ENCODE measurements at regions not wholly inside any gene's neighbourhood (a gene's known extent, or its start where the extent isn't known, plus 50 kb on each side); places are given as distances from the start of the nearest gene placed in this dataset.
A peak's percentile ranks its signal among the peaks of the same experiment; 100 is the strongest.

DNA sequence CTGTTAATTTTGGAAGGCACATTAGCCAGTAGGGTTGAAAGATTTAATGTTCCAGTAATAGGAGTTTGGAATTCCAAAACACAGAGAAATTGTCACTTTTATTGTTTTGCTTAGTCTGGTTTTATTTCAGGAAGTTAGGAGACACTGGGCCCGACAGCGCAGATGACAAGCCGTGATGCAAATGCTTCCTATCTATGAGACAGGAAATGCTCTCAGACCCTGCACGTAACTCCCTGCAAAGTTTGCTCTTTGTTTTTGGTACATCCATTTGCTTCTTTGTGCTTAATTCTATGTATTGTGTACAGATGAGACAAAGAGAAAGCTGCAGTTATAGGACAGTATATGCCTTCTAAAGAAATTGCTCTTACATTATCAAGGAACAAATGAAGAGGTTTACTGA, 201.6 kb upstream of the SGK1 start:
- no peaks in the 10 kb centered on the region for H3K79me2 ChIP-seq (ENCODE audit: low read depth)
- peaks cover 19% of the 10 kb centered on the region for H3K4me1 Mint-ChIP-seq
- H3K4me3 Mint-ChIP-seq, result no peak overlapping the region
- H3K9ac ChIP-seq, result no peak overlapping the region
- H3K27me3 Mint-ChIP-seq (ENCODE audit: insufficient read depth, low read depth), result peaks cover 7% of the 10 kb centered on the region
- no peaks in the 10 kb centered on the region for H4K20me1 ChIP-seq (ENCODE audit: low read depth)
- H3K4me1 ChIP-seq, result no peaks in the 10 kb centered on the region
- H3F3A ChIP-seq (ENCODE audit: low read depth), result no peaks in the 10 kb centered on the region
- H3K27ac Mint-ChIP-seq, result no peak overlapping the region
- no peaks in the 10 kb centered on the region for H3K9me3 Mint-ChIP-seq
- no peak for TF ChIP-seq EZH2phosphoT487 (IDR thresholded peaks at IDR 0.05)
- TF ChIP-seq CTCF (IDR thresholded peaks at IDR 0.05), result no peak
- TF ChIP-seq EZH2 (IDR thresholded peaks at IDR 0.05), result no peak
- H3K27ac ChIP-seq, result no peak overlapping the region
- H3K4me2 ChIP-seq, result no peak overlapping the region
- H3K4me3 ChIP-seq, result no peak overlapping the region
- no peaks in the 10 kb centered on the region for H3K9me3 ChIP-seq (ENCODE audit: low read depth)
- H3K27me3 ChIP-seq, result no peaks in the 10 kb centered on the region
- no peaks in the 10 kb centered on the region for H3K36me3 Mint-ChIP-seq
- H2AFZ ChIP-seq (replicated peaks), result no peak overlapping the region
- no peak for DNase-seq (ENCODE audit: low spot score)
- H3K36me3 ChIP-seq, result no peaks in the 10 kb centered on the region

DNA sequence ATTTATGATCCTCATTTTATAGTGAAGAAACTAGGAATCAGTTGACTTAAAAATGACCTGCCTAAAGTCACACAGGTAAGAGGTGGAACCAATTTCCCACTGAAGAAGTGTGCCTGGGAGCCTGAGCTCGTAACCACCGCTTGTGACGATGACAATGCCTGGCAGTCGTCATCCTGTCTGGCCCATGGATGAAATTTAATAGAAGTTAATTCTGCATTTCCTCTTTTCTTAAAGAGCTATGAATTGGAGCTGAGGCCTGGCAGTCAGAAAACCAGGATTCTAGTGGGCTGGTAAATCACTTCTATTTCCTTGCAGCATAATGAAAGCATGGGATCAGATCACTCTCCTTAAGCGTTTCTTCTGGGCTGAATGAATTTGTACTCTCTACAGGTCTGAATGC, 200.0 kb upstream of the SGK1 start:
- TF ChIP-seq EZH2 (IDR thresholded peaks at IDR 0.05), result no peak
- H2AFZ ChIP-seq (replicated peaks), result no peak overlapping the region
- Mint-ChIP-seq H3K36me3 (no peaks in the 10 kb centered on the region), H3K27ac (no peak overlapping the region), H3K27me3 (ENCODE audit: insufficient read depth, low read depth) (peaks cover 7% of the 10 kb centered on the region), H3K4me3 (no peak overlapping the region), H3K4me1 (peaks cover 19% of the 10 kb centered on the region), H3K9me3 (no peaks in the 10 kb centered on the region)
- H3K79me2 ChIP-seq (ENCODE audit: low read depth), result no peaks in the 10 kb centered on the region
- no peaks in the 10 kb centered on the region for H3K36me3 ChIP-seq
- DNase-seq (ENCODE audit: low spot score), result no peak
- no peak overlapping the region for H3K27ac ChIP-seq
- no peaks in the 10 kb centered on the region for H4K20me1 ChIP-seq (ENCODE audit: low read depth)
- H3K4me1 ChIP-seq, result no peaks in the 10 kb centered on the region
- no peak overlapping the region for H3K9ac ChIP-seq
- H3K9me3 ChIP-seq (ENCODE audit: low read depth), result no peaks in the 10 kb centered on the region
- no peaks in the 10 kb centered on the region for H3F3A ChIP-seq (ENCODE audit: low read depth)
- no peak overlapping the region for H3K4me3 ChIP-seq
- no peak overlapping the region for H3K4me2 ChIP-seq
- H3K27me3 ChIP-seq, result no peaks in the 10 kb centered on the region

GRCh38 chr6:134517145-134517658, 199.3 kb upstream of the SGK1 start:
- Mint-ChIP-seq H3K36me3 (no peaks in the 10 kb centered on the region), H3K27ac (no peak overlapping the region), H3K4me3 (no peak overlapping the region), H3K27me3 (ENCODE audit: insufficient read depth, low read depth) (peaks cover 7% of the 10 kb centered on the region), H3K9me3 (no peaks in the 10 kb centered on the region), H3K4me1 (peaks cover 19% of the 10 kb centered on the region)
- H3K79me2 ChIP-seq (ENCODE audit: low read depth), result no peaks in the 10 kb centered on the region
- no peaks in the 10 kb centered on the region for H3K36me3 ChIP-seq
- no peaks in the 10 kb centered on the region for H4K20me1 ChIP-seq (ENCODE audit: low read depth)
- no peaks in the 10 kb centered on the region for H3K27me3 ChIP-seq
- H3F3A ChIP-seq (ENCODE audit: low read depth), result no peaks in the 10 kb centered on the region
- no peaks in the 10 kb centered on the region for H3K9me3 ChIP-seq (ENCODE audit: low read depth)
- DNase-seq (ENCODE audit: low spot score), result peak; percentile 50
- H3K4me1 ChIP-seq, result no peaks in the 10 kb centered on the region
- TF ChIP-seq EZH2phosphoT487 (IDR thresholded peaks at IDR 0.05), result no peak
- TF ChIP-seq CTCF (IDR thresholded peaks at IDR 0.05), result no peak
- no peak for TF ChIP-seq EZH2 (IDR thresholded peaks at IDR 0.05)
- H3K4me2 ChIP-seq, result no peak overlapping the region
- no peak overlapping the region for H2AFZ ChIP-seq (replicated peaks)
- H3K4me3 ChIP-seq, result no peak overlapping the region
- no peak overlapping the region for H3K27ac ChIP-seq
- no peak overlapping the region for H3K9ac ChIP-seq

DNA sequence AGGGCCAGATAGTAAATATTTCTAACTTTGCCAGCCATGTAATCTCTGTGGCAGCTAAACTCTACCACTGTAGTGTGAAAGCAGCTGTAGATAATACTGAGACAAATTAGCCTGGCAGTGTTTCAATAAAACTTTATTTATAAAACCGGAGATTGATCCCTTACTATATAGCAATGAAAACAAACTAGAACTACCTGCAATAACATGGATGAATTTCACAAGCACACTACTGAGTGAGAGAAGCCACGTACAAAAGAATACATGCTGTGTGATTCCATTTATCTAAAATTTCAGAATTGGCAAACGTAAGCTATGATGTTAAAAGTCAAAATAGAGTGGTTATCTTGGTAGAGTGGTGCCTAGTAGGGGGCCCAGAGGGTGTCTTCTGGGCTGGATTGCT, 198.7 kb upstream of the SGK1 start:
- no peak for TF ChIP-seq EZH2phosphoT487 (IDR thresholded peaks at IDR 0.05)
- no peak for TF ChIP-seq EZH2 (IDR thresholded peaks at IDR 0.05)
- TF ChIP-seq CTCF (IDR thresholded peaks at IDR 0.05), result no peak
- no peak overlapping the region for H3K27ac ChIP-seq

More for the DNA sequence above, 198.7 kb upstream of the SGK1 start:
- H3K9me3 ChIP-seq (ENCODE audit: low read depth), result no peaks in the 10 kb centered on the region
- Mint-ChIP-seq H3K27ac (no peak overlapping the region), H3K4me3 (no peak overlapping the region), H3K9me3 (no peaks in the 10 kb centered on the region), H3K4me1 (peaks cover 18% of the 10 kb centered on the region), H3K27me3 (ENCODE audit: insufficient read depth, low read depth) (peaks cover 7% of the 10 kb centered on the region), H3K36me3 (no peaks in the 10 kb centered on the region)
- no peak for DNase-seq (ENCODE audit: low spot score)
- H3K27me3 ChIP-seq, result no peaks in the 10 kb centered on the region
- no peaks in the 10 kb centered on the region for H3K79me2 ChIP-seq (ENCODE audit: low read depth)
- H3K4me3 ChIP-seq, result no peak overlapping the region
- no peak overlapping the region for H2AFZ ChIP-seq (replicated peaks)
- no peak overlapping the region for H3K4me2 ChIP-seq
- no peaks in the 10 kb centered on the region for H4K20me1 ChIP-seq (ENCODE audit: low read depth)
- H3K4me1 ChIP-seq, result no peaks in the 10 kb centered on the region
- H3K36me3 ChIP-seq, result no peaks in the 10 kb centered on the region
- no peaks in the 10 kb centered on the region for H3F3A ChIP-seq (ENCODE audit: low read depth)
- H3K9ac ChIP-seq, result no peak overlapping the region

All from neural progenitor cell (in vitro differentiated cells).